OCI-LY3 (cell line): ENCODE measurements at regions not wholly inside any gene's neighbourhood (a gene's known extent, or its start where the extent isn't known, plus 50 kb on each side); places are given as distances from the start of the nearest gene placed in this dataset.

ENCODE experiments used
- H2AFZ ChIP-seq: fragments of 200-600, 300-600 bp; shearing (Covaris generic); 2 replicates; pipeline ENCODE4 v1.6.0; 2014; ENCODE audit warnings: antibody characterized with exemption, low read depth, low read length
- H3K27ac ChIP-seq: fragments of 200-600, 300-600 bp; sonication (generic); 2 replicates; pipeline ENCODE4 v1.5.1; 2014; ENCODE audit warnings: mild to moderate bottlenecking, low read length, moderate library complexity, mixed read lengths
- H3K27me3 ChIP-seq: fragments of 200-600, 300-600 bp; sonication (generic); 2 replicates; pipeline ENCODE4 v1.6.1; 2014; ENCODE audit warnings: low read depth, low read length, mixed read lengths
- H3K36me3 ChIP-seq: fragments of 200-600, 300-600 bp; sonication (generic); replicated peaks from 2 replicates; pipeline ENCODE3; 2014; ENCODE audit warnings: low read depth, low read length, mixed read lengths
- H3K4me1 ChIP-seq: fragments of 300-600, 200-600 bp; sonication (generic); 2 replicates; pipeline ENCODE4 v1.6.1; 2014; ENCODE audit warnings: low read length, mixed read lengths
- H3K4me2 ChIP-seq: fragments of 200-600, 300-600 bp; sonication (generic); 2 replicates; pipeline ENCODE4 v1.6.1; 2014; ENCODE audit warnings: low read length, mixed read lengths
- H3K4me3 ChIP-seq: fragments of 300-600, 200-600 bp; sonication (generic); 2 replicates; pipeline ENCODE4 v1.5.1; 2014; ENCODE audit warnings: antibody characterized with exemption, mild to moderate bottlenecking, low read length, moderate library complexity
- H3K79me2 ChIP-seq: fragments of 300-600, 200-600 bp; shearing (Covaris generic); 2 replicates; pipeline ENCODE4 v1.6.1; 2014; ENCODE audit warnings: mild to moderate bottlenecking, low read length, mixed read lengths
- H3K9ac ChIP-seq: fragments of 300-600, 200-600 bp; shearing (Covaris generic); 2 replicates; pipeline ENCODE4 v1.6.0; 2014; ENCODE audit warnings: mild to moderate bottlenecking, low read length, moderate library complexity
- H3K9me3 ChIP-seq: fragments of 200-600, 300-600 bp; shearing (Covaris generic); 2 replicates; pipeline ENCODE4 v1.6.1; 2014; ENCODE audit warnings: low read length, mixed read lengths; ENCODE audit not compliant: insufficient read depth
- H4K20me1 ChIP-seq: fragments of 200-600, 300-600 bp; sonication (generic); 2 replicates; pipeline ENCODE4 v1.6.1; 2016; ENCODE audit warnings: low read length, mixed read lengths; ENCODE audit not compliant: insufficient read depth
- CTCF ChIP-seq: fragments of 200-600, 300-600 bp; sonication (generic); IDR thresholded peaks from 2 replicates; pipeline ENCODE4 v1.5.1; 2014; ENCODE audit warnings: antibody characterized with exemption, low read length, low read depth
- EZH2phosphoT487 ChIP-seq: fragments of 200-600 bp; shearing (Covaris generic); IDR thresholded peaks from 2 replicates; pipeline ENCODE4 v1.6.1; 2018; ENCODE audit warnings: antibody characterized with exemption, mixed run types, low read depth

GRCh38 chr7:46315891-46316290 lies 394.8 kb upstream of the IGFBP3 start:
- no peaks in the 10 kb centered on the region for H3K36me3 ChIP-seq
- H3K4me1 ChIP-seq, result peaks cover 5% of the 10 kb centered on the region
- no peak overlapping the region for H3K4me3 ChIP-seq
- no peak for TF ChIP-seq CTCF
- TF ChIP-seq EZH2phosphoT487, result no peak
- H4K20me1 ChIP-seq, result no peaks in the 10 kb centered on the region
- H3K27ac ChIP-seq, result no peak overlapping the region
- no peak overlapping the region for H3K4me2 ChIP-seq
- no peaks in the 10 kb centered on the region for H3K9me3 ChIP-seq
- no peaks in the 10 kb centered on the region for H3K79me2 ChIP-seq
- H2AFZ ChIP-seq, result no peak overlapping the region
- no peak overlapping the region for H3K9ac ChIP-seq
- H3K27me3 ChIP-seq, result no peaks in the 10 kb centered on the region

GRCh38 chr7:46301677-46302076 lies 380.6 kb upstream of the IGFBP3 start:
- no peak overlapping the region for H3K9ac ChIP-seq
- H3K27ac ChIP-seq, result no peak overlapping the region
- H3K9me3 ChIP-seq, result no peaks in the 10 kb centered on the region
- H4K20me1 ChIP-seq, result no peaks in the 10 kb centered on the region
- H3K36me3 ChIP-seq, result no peaks in the 10 kb centered on the region
- no peak for TF ChIP-seq EZH2phosphoT487
- TF ChIP-seq CTCF, result no peak
- no peak overlapping the region for H2AFZ ChIP-seq
- no peaks in the 10 kb centered on the region for H3K27me3 ChIP-seq
- no peaks in the 10 kb centered on the region for H3K79me2 ChIP-seq
- H3K4me1 ChIP-seq, result no peaks in the 10 kb centered on the region
- no peak overlapping the region for H3K4me3 ChIP-seq
- no peak overlapping the region for H3K4me2 ChIP-seq

GRCh38 chr7:46297515-46297914 lies 376.4 kb upstream of the IGFBP3 start:
- no peaks in the 10 kb centered on the region for H4K20me1 ChIP-seq
- H3K79me2 ChIP-seq, result no peaks in the 10 kb centered on the region

GRCh38 chr7:46296526-46296925 lies 375.5 kb upstream of the IGFBP3 start:
- Histone ChIP-seq H3K9ac (no peak overlapping the region), H3K4me3 (no peak overlapping the region), H3K79me2 (no peaks in the 10 kb centered on the region), H2AFZ (no peak overlapping the region), H3K9me3 (no peaks in the 10 kb centered on the region), H3K4me1 (peaks cover 16% of the 10 kb centered on the region), H3K27me3 (no peaks in the 10 kb centered on the region), H3K36me3 (no peaks in the 10 kb centered on the region), H3K4me2 (no peak overlapping the region), H3K27ac (no peak overlapping the region), H4K20me1 (no peaks in the 10 kb centered on the region)
- TF ChIP-seq EZH2phosphoT487, result no peak
- TF ChIP-seq CTCF, result no peak

More at GRCh38 chr7:46297515-46297914, 376.4 kb upstream of the IGFBP3 start:
- Histone ChIP-seq H2AFZ (no peak overlapping the region), H3K36me3 (no peaks in the 10 kb centered on the region), H3K9ac (no peak overlapping the region), H3K27me3 (no peaks in the 10 kb centered on the region), H3K4me2 (no peak overlapping the region), H3K4me1 (peaks cover 6% of the 10 kb centered on the region), H3K4me3 (no peak overlapping the region), H3K27ac (no peak overlapping the region), H3K9me3 (no peaks in the 10 kb centered on the region)
- TF ChIP-seq EZH2phosphoT487, result no peak
- no peak for TF ChIP-seq CTCF
